ENCODE measurements at regions not wholly inside any gene's neighbourhood (a gene's known extent, or its start where the extent isn't known, plus 50 kb on each side); places are given as distances from the start of the nearest gene placed in this dataset.

GRCh38 chr7:32144676-32145075 is 74.5 kb upstream of the PDE1C start:
- TF ChIP-seq CTCF (IDR thresholded peaks at IDR 0.05) (no peak), ZFX (IDR thresholded peaks at IDR 0.05; ENCODE audit: borderline replicate concordance) (no peak)

Data from 22Rv1 (cell line).